LNCAP (cell line): ENCODE measurements at regions not wholly inside any gene's neighbourhood (a gene's known extent, or its start where the extent isn't known, plus 50 kb on each side); places are given as distances from the start of the nearest gene placed in this dataset.

Experiments
- TF ChIP-seq, protein P1 (sequence below): fragments of 450-650 bp; IDR thresholded peaks from 2 replicates; pipeline ENCODE4 v1.5.1; 2017; ENCODE audit warnings: mild to moderate bottlenecking

GRCh38 chr2:66781804-66782203 is 346.9 kb downstream of the MEIS1 start:
- TF ChIP-seq, protein P1, sequence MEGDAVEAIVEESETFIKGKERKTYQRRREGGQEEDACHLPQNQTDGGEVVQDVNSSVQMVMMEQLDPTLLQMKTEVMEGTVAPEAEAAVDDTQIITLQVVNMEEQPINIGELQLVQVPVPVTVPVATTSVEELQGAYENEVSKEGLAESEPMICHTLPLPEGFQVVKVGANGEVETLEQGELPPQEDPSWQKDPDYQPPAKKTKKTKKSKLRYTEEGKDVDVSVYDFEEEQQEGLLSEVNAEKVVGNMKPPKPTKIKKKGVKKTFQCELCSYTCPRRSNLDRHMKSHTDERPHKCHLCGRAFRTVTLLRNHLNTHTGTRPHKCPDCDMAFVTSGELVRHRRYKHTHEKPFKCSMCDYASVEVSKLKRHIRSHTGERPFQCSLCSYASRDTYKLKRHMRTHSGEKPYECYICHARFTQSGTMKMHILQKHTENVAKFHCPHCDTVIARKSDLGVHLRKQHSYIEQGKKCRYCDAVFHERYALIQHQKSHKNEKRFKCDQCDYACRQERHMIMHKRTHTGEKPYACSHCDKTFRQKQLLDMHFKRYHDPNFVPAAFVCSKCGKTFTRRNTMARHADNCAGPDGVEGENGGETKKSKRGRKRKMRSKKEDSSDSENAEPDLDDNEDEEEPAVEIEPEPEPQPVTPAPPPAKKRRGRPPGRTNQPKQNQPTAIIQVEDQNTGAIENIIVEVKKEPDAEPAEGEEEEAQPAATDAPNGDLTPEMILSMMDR = no peak

DNA sequence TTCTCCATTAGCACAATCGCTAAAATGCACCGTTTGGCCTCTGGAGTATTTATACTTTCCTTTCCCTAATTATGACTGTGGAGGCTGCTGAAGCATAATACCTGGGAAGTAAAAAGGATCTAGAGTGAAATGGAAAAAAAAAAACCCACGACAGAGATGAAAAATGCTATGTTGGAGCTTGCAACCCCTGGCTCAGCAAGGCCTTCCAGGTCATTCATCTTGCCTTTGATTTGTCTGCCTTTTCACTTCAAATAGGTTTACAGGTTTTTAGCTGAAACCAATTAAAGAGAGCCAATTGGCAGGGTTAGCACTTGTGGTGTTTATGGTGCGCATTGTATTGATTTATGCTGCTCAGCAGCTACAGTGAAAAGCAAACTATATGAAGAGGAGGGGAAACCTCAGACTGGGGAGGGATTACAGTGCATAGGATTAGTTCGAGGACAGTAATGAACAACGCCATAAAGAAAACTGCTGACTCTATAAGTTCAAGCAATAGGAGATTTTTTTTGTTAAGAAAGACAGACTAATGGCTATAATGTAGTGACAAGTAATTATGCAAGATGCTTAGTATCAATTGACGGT is 347.9 kb downstream of the MEIS1 start:
- TF ChIP-seq, protein P1 = no peak

GRCh38 chr2:66789741-66790140 is 354.8 kb downstream of the MEIS1 start:
- TF ChIP-seq, protein P1 = no peak

- TF ChIP-seq, protein P1 = no peak
Observed at GRCh38 chr2:66790651-66791181, 355.8 kb downstream of the MEIS1 start.

DNA sequence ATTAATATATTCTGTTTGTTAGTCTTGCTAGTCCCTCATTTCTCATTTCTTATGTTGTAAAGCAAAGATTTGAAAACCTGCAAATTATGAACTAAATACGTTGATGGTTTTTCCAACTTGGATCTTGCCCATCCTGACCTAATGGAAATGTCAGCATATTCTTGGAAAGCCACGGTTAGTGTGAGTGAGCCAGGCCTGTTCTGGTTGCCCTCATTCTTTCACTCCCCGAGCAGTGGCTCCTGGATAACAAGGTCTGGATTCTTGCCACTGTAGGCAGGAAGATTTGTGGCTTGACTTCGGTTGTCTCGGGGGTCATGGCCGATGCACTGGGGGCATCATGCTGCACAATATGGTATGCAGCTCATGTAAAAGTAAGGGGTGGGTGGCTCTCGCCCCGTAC is 359.1 kb downstream of the MEIS1 start:
- TF ChIP-seq, protein P1 = no peak

- TF ChIP-seq, protein P1 = no peak
Observed at GRCh38 chr2:66794551-66794950, 359.6 kb downstream of the MEIS1 start.

GRCh38 chr2:66802877-66803276 is 368.0 kb downstream of the MEIS1 start:
- TF ChIP-seq, protein P1 = no peak

DNA sequence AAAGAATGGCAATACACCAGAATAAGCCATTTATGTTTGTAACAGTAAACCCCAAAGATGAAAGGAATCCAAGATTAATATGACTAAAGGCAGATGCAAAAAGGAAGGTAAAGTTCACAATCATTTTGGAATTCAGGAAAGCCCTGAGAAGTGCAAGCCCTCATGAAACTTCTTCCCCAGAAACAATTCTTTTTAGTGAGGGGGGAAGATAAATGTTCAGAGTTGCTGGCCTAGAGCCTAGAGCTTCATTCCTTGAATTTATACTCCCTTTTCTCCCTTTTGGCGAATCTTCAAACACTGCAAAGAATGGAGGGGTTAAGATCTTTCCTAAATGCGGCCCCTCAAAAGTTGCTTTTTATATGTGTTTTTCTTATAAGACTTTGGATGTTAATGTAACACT is 368.8 kb downstream of the MEIS1 start:
- TF ChIP-seq, protein P1 = no peak
